Sigmoid colon (tissue), 6 donors: ENCODE measurements at regions not wholly inside any gene's neighbourhood (a gene's known extent, or its start where the extent isn't known, plus 50 kb on each side); places are given as distances from the start of the nearest gene placed in this dataset.

Source experiments
- DNase-seq: peaks from one replicate; pipeline ENCODE4 v3.0.0-alpha.2; 2019
- H3K27ac ChIP-seq, 4 donors: fragments of 200-600 bp; sonication (generic); one replicate each; pipeline ENCODE4 v1.5.1; 2016 to 2019; ENCODE audit warnings: mild to moderate bottlenecking in 1 of 4
- H3K27me3 ChIP-seq, 3 donors: fragments of 200-600 bp; sonication (generic); one replicate each; pipeline ENCODE4 v1.5.1; 2019; ENCODE audit warnings: mild to moderate bottlenecking in 1 of 3
- H3K36me3 ChIP-seq, 4 donors: fragments of 200-600 bp; sonication (generic); one replicate each; pipeline ENCODE4 v1.5.1; 2016 to 2019
- H3K4me1 ChIP-seq, 4 donors: fragments of 200-600 bp; sonication (generic); one replicate each; pipeline ENCODE4 v1.5.1; 2017 to 2019
- H3K4me3 ChIP-seq, 4 donors: fragments of 200-600 bp; sonication (generic); one replicate each; pipeline ENCODE4 v1.5.1; 2017 to 2019; ENCODE audit warnings: mild to moderate bottlenecking in 2 of 4, moderate library complexity in 1 of 4
- H3K9me3 ChIP-seq, 4 donors: fragments of 200-600 bp in 3 of 4; sonication (generic) in 3 of 4; one replicate each; pipeline versions ENCODE4 v1.5.1 to v1.6.1; 2013 to 2019
- CTCF ChIP-seq, 4 experiments: fragments of 450-650 bp in 3 of 4; fragments of 200-600 bp in 1 of 4; IDR thresholded peaks; one replicate each; pipeline ENCODE4 v1.5.1; 2016 to 2019; ENCODE audit warnings: antibody characterized with exemption in 4 of 4, mild to moderate bottlenecking in 3 of 4, moderate library complexity in 2 of 4
- EP300 ChIP-seq, 4 donors: sonication (generic); formaldehyde crosslinking; IDR thresholded peaks; one replicate each; pipeline ENCODE4 v1.6.1; 2017; ENCODE audit warnings: antibody characterized with exemption in 4 of 4
- POLR2A ChIP-seq, 2 donors: fragments of 450-650 bp; IDR thresholded peaks; one replicate each; pipeline ENCODE4 v1.6.1; 2016; ENCODE audit warnings: antibody characterized with exemption in 2 of 2, mild to moderate bottlenecking in 2 of 2, moderate library complexity in 2 of 2
- POLR2AphosphoS5 ChIP-seq, 4 donors: sonication (generic); formaldehyde crosslinking; IDR thresholded peaks; one replicate each; pipeline ENCODE4 v1.6.1; 2017; ENCODE audit warnings: antibody characterized with exemption in 4 of 4
- WGBS, 2 donors: extraction: QIAGEN DNeasy Blood & Tissue Kit; methylation state at CpG; one replicate each; pipeline ENCODE4 v1.1.7; 2013; 5-methylcytosine and 5-hydroxymethylcytosine counted together
- intact Hi-C: fragments of 100-400 bp; cut with DNase I; formaldehyde crosslinking; loops from one replicate; pipeline ENCODE4 v1.15.1; 2023
- donor health status: healthy with polysubstance abuse.
- donor health status: healthy.

DNA sequence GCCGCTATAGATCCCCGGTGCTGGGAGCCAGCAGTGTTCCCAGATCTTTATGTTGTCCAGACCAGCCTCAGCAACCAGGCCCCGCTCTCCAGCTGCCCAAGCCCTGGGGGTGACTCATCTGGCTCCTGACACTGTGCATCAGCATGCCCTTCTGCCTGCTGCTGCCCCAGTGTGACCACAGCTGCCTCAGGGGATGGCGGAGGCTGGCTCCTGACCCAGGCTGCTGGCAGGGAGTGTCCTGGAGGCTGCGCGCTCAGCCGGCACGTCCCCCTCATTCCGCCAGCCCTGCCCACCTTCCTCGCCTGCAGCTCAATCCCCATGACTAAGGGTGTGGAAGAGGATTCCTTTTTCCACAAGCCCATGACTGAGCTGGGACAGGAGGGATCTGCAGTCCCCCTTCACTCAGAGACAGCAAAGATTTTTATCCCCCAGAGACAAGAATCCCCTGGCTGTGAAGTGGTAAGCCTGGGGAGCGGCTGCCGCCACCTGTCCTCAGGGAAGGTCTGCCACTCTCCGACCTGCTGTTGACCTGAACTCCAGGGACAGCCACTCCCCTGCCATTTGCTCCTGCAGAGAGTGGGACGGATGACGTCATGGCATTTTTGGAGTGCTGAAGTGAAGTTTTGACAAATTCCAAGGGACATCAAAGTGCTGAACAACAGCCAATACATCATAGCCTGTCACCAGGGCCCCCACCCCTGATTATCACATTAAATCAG lies 182.8 kb upstream of the BMPER start:
- H3K27me3 ChIP-seq: no peaks in the 10 kb centered on the region
- H3K4me1 ChIP-seq: peaks cover 0 to 10% (median 2%) of the 10 kb centered on the region in 4 donors
- H3K27ac ChIP-seq: no peak overlapping the region
- no peak overlapping the region for H3K4me3 ChIP-seq
- intact Hi-C loops: no loop called here
- H3K9me3 ChIP-seq: no peaks in the 10 kb centered on the region
- no peaks in the 10 kb centered on the region for H3K36me3 ChIP-seq
- DNase-seq: no peak
- WGBS, 2 donors: 90 to 91% methylated on average over 15 of the region's 15 CpGs
- TF ChIP-seq POLR2A (IDR thresholded peaks at IDR 0.05) (no peak), POLR2AphosphoS5 (IDR thresholded peaks at IDR 0.05) (no peak), EP300 (IDR thresholded peaks at IDR 0.05) (no peak), CTCF (IDR thresholded peaks at IDR 0.05) (no peak)

DNA sequence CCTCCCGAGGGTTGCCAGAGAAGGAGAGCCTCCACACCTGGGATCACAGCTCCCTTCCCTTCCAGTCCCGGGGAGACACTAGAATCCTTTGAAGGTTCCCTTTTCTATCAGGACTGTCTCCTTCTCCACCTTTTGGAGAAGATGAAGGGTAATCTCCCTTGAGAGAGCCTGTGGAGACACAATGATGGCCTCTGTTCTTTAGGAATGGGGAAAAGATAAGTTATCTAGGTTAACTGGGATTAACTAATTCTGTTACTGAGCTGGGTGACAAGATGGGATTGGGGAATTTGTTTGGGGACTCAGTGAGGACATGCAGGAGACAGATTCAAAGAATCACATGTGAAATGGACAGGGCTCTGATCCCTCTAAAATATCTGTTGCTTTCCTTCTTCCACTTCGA lies 181.1 kb upstream of the BMPER start:
- no peak for DNase-seq
- Histone ChIP-seq H3K4me3 (no peak overlapping the region), H3K27ac (no peak overlapping the region), H3K36me3 (no peaks in the 10 kb centered on the region), H3K27me3 (no peaks in the 10 kb centered on the region), H3K4me1 (peaks cover 0 to under 1% (median 0%) of the 10 kb centered on the region in 4 donors), H3K9me3 (no peaks in the 10 kb centered on the region)
- whole genome bisulfite sequencing, 2 donors: 88 to 91% methylated on average over 3 of the region's 3 CpGs
- intact Hi-C loops: no loop called here
- no peak for TF ChIP-seq POLR2AphosphoS5 (IDR thresholded peaks at IDR 0.05)
- no peak for TF ChIP-seq POLR2A (IDR thresholded peaks at IDR 0.05)
- no peak for TF ChIP-seq EP300 (IDR thresholded peaks at IDR 0.05)
- no peak for TF ChIP-seq CTCF (IDR thresholded peaks at IDR 0.05)

DNA sequence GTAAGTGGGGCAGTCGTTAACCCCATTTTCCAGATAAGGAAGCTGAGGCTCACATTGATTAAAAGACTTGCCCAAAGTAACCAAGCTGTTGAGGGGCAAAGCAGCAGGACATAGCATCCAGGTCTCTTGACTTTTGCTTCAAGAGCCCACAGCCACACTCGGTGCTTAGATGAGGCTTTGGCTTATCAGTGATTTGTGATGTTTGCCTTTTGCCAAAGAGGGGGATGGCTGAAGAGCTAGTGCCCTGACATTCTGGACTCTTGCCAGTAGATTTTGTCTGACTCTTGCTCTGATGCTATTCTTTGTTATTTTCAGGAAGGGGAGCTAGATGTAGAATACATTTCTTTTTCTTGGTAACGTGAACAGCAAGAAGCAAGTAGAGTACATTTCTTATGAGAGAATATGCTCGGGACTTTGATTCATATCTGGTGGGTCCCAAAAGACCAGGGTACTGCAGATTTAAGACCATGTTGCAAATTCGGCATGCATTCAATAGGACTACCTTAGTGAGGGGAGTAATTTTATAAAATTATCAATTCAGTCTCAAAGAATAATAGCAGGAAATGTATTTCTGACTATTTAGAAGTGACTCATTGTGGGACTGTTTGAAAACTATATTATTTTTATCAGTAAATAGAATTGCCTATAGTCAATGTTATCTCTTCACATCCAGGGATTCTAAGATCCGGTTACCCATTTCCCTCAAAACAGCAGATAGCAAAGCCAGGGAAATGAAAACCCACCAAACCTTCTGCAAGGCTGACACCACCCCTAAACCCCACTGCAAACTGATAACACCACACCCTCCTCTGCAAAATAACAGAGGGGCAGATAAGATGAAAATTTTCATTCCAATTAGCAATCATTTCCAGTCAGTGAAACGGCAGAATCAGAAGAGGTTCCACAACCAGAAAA lies 180.0 kb upstream of the BMPER start:
- intact Hi-C loops: no loop called here
- no peak overlapping the region for H3K4me3 ChIP-seq
- no peaks in the 10 kb centered on the region for H3K27me3 ChIP-seq
- TF ChIP-seq CTCF (IDR thresholded peaks at IDR 0.05) (no peak), POLR2AphosphoS5 (IDR thresholded peaks at IDR 0.05) (no peak), EP300 (IDR thresholded peaks at IDR 0.05) (no peak), POLR2A (IDR thresholded peaks at IDR 0.05) (no peak)
- H3K9me3 ChIP-seq: no peaks in the 10 kb centered on the region
- H3K4me1 ChIP-seq: no peaks in the 10 kb centered on the region
- H3K36me3 ChIP-seq: no peaks in the 10 kb centered on the region
- no peak for DNase-seq
- 80 to 81% methylated on average over 7 of the region's 7 CpGs for WGBS, 2 donors
- no peak overlapping the region for H3K27ac ChIP-seq

DNA sequence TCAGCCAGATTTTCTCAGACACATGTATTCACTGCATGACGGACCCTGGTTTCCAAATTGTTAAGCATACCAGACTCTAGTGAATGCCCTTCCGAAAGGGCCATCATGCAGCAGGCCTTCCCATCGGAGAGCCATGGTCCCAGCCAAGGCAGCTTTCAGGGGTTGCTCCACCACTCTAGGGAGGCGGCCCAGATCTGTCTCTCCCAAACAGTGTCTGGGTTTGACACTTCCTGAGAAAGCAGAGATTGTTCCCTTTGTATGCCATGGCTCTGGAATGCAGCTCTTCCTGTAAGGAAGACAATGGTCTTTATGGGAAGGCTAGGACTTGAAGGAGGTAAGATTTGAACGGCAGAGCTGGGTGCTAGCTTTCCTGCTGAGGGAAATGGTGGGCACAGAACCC lies 178.8 kb upstream of the BMPER start:
- Histone ChIP-seq H3K27ac (no peak overlapping the region), H3K4me1 (peaks cover 0 to 2% (median 0%) of the 10 kb centered on the region in 4 donors), H3K36me3 (no peaks in the 10 kb centered on the region), H3K27me3 (no peaks in the 10 kb centered on the region), H3K4me3 (no peak overlapping the region), H3K9me3 (no peaks in the 10 kb centered on the region)
- 87 to 90% methylated on average over 5 of the region's 5 CpGs for WGBS, 2 donors
- TF ChIP-seq EP300 (IDR thresholded peaks at IDR 0.05): no peak
- TF ChIP-seq POLR2AphosphoS5 (IDR thresholded peaks at IDR 0.05): no peak
- TF ChIP-seq CTCF (IDR thresholded peaks at IDR 0.05): no peak
- no peak for TF ChIP-seq POLR2A (IDR thresholded peaks at IDR 0.05)
- no peak for DNase-seq
- intact Hi-C loops: no loop called here
